ENCODE measurements at regions not wholly inside any gene's neighbourhood (a gene's known extent, or its start where the extent isn't known, plus 50 kb on each side); places are given as distances from the start of the nearest gene placed in this dataset.

- TF ChIP-seq CTCF (IDR thresholded peaks at IDR 0.05; ENCODE audit: poor library complexity) (no peak), EZH2 (IDR thresholded peaks at IDR 0.05; ENCODE audit: borderline replicate concordance) (no peak)
Observed at GRCh38 chr15:96418146-96418545, 87.6 kb downstream of the NR2F2 start.
